HEK293 (cell line): ENCODE measurements at regions not wholly inside any gene's neighbourhood (a gene's known extent, or its start where the extent isn't known, plus 50 kb on each side); places are given as distances from the start of the nearest gene placed in this dataset.

Experiments used
- BCL11A ChIP-seq: fragments of 450-650 bp; formaldehyde crosslinking; IDR thresholded peaks from 2 replicates; pipeline ENCODE4 v1.5.1; 2016; ENCODE audit warnings: low read depth, missing biosample characterization, missing genetic modification characterization
- CTCF ChIP-seq: fragments of 450-650 bp; formaldehyde crosslinking; IDR thresholded peaks from 2 replicates; pipeline ENCODE4 v1.5.1; 2016; ENCODE audit warnings: missing biosample characterization, missing genetic modification characterization
- MYNN ChIP-seq: fragments of 450-650 bp; formaldehyde crosslinking; IDR thresholded peaks from 2 replicates; pipeline ENCODE4 v1.5.1; 2016; ENCODE audit warnings: missing biosample characterization, missing genetic modification characterization, borderline replicate concordance
- REST ChIP-seq: fragments of 450-650 bp; formaldehyde crosslinking; IDR thresholded peaks from 2 replicates; pipeline ENCODE4 v1.5.1; 2016; ENCODE audit warnings: missing biosample characterization, missing genetic modification characterization
- ZBTB7A ChIP-seq: fragments of 450-650 bp; formaldehyde crosslinking; IDR thresholded peaks from 2 replicates; pipeline ENCODE4 v1.5.1; 2016; ENCODE audit warnings: low read depth, missing biosample characterization, missing genetic modification characterization
- TF ChIP-seq, protein P1 (sequence below): fragments of 450-650 bp; formaldehyde crosslinking; IDR thresholded peaks from 2 replicates; pipeline ENCODE4 v1.5.1; 2016; ENCODE audit warnings: missing biosample characterization, missing genetic modification characterization, low read depth
- TF ChIP-seq, protein P2 (sequence below): fragments of 450-650 bp; formaldehyde crosslinking; IDR thresholded peaks from 2 replicates; pipeline ENCODE4 v1.5.1; 2017; ENCODE audit warnings: missing biosample characterization, mild to moderate bottlenecking, missing genetic modification characterization, moderate library complexity

DNA sequence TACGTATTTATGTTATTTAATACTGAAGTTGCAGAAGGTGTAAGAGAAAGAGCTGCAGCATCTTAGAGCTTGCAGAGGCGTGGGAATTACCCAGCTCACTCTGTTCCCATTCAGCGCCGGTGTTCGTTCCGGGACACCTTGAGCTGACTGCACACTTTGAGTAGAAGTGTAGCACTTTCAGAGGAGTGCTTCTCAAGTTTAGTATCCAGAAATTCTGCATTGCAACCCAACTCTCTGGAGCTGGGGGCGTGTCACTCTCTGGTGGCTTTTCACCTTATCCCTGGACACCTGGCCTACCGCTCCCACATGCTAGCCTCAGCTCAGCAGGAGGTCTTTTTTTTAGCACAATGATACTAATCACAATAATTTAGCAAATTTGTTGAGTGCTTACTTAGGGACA lies 66.4 kb upstream of the SHH start:
- TF ChIP-seq CTCF = no peak
- TF ChIP-seq MYNN (tag by site-specific recombination) = no peak
- TF ChIP-seq, protein P1, sequence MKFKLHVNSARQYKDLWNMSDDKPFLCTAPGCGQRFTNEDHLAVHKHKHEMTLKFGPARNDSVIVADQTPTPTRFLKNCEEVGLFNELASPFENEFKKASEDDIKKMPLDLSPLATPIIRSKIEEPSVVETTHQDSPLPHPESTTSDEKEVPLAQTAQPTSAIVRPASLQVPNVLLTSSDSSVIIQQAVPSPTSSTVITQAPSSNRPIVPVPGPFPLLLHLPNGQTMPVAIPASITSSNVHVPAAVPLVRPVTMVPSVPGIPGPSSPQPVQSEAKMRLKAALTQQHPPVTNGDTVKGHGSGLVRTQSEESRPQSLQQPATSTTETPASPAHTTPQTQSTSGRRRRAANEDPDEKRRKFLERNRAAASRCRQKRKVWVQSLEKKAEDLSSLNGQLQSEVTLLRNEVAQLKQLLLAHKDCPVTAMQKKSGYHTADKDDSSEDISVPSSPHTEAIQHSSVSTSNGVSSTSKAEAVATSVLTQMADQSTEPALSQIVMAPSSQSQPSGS = no peak
- no peak for TF ChIP-seq REST (tag by site-specific recombination)
- no peak for TF ChIP-seq BCL11A
- TF ChIP-seq, protein P2, sequence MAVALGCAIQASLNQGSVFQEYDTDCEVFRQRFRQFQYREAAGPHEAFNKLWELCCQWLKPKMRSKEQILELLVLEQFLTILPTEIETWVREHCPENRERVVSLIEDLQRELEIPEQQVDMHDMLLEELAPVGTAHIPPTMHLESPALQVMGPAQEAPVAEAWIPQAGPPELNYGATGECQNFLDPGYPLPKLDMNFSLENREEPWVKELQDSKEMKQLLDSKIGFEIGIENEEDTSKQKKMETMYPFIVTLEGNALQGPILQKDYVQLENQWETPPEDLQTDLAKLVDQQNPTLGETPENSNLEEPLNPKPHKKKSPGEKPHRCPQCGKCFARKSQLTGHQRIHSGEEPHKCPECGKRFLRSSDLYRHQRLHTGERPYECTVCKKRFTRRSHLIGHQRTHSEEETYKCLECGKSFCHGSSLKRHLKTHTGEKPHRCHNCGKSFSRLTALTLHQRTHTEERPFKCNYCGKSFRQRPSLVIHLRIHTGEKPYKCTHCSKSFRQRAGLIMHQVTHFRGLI (tag by site-specific recombination) = no peak
- TF ChIP-seq ZBTB7A = no peak
